ENCODE measurements at regions not wholly inside any gene's neighbourhood (a gene's known extent, or its start where the extent isn't known, plus 50 kb on each side); places are given as distances from the start of the nearest gene placed in this dataset.

DNA sequence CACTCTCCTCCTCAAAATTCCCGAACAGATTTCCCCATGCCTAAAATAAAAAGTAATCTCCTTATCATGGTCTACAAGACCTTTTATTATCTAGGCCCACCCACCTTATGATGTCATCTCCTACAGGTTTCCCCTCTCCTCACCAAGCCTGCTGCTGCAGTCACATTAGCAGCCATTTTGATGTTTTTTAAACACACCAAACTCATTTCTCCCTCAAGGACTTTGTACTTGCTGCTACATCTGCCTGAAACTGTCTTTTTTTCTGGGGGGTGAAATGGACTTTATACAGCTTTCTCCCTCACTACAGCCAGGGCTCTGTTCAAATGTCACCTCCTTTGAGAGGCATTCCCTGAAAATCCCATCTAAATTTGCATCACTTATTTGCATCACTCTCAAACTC is 90.2 kb upstream of the TAB3 start:
- H3K27ac ChIP-seq (ENCODE audit: low read length): no peak overlapping the region
- H3K27me3 ChIP-seq (ENCODE audit: low read length): peaks cover 54% of the 10 kb centered on the region
- no peaks in the 10 kb centered on the region for H3K9me2 ChIP-seq (replicated peaks; ENCODE audit: low read length)
- H3K79me2 ChIP-seq (ENCODE audit: low read length): no peaks in the 10 kb centered on the region
- no peaks in the 10 kb centered on the region for H4K20me1 ChIP-seq (ENCODE audit: low read length)
- H3K4me2 ChIP-seq (ENCODE audit: low read length): no peak overlapping the region
- TF ChIP-seq EZH2 (IDR thresholded peaks at IDR 0.05; ENCODE audit: low read length, unreplicated experiment) (no peak), EZH2phosphoT487 (IDR thresholded peaks at IDR 0.05; ENCODE audit: borderline replicate concordance, low read length) (no peak)
- TF ChIP-seq, protein P1, sequence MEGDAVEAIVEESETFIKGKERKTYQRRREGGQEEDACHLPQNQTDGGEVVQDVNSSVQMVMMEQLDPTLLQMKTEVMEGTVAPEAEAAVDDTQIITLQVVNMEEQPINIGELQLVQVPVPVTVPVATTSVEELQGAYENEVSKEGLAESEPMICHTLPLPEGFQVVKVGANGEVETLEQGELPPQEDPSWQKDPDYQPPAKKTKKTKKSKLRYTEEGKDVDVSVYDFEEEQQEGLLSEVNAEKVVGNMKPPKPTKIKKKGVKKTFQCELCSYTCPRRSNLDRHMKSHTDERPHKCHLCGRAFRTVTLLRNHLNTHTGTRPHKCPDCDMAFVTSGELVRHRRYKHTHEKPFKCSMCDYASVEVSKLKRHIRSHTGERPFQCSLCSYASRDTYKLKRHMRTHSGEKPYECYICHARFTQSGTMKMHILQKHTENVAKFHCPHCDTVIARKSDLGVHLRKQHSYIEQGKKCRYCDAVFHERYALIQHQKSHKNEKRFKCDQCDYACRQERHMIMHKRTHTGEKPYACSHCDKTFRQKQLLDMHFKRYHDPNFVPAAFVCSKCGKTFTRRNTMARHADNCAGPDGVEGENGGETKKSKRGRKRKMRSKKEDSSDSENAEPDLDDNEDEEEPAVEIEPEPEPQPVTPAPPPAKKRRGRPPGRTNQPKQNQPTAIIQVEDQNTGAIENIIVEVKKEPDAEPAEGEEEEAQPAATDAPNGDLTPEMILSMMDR (conservative IDR thresholded peaks at IDR 0.05; ENCODE audit: low read depth, low read length): no peak
- no peak overlapping the region for H3K9ac ChIP-seq (ENCODE audit: low read length)
- ATAC-seq (no peak), DNase-seq (no peak)
- no peaks in the 10 kb centered on the region for H3F3A ChIP-seq (ENCODE audit: low read length, unreplicated experiment)
- no peak overlapping the region for H2AFZ ChIP-seq (ENCODE audit: low read length)
- H3K4me3 ChIP-seq (ENCODE audit: low read length): no peak overlapping the region
- intact Hi-C loops (cut with micrococcal nuclease): loop anchor here (10.0 kb wide), 1 partner anchor 154 kb away; no protein-coding TSS in a partner anchor
- no peaks in the 10 kb centered on the region for H3K9me3 ChIP-seq (ENCODE audit: low read length)
- POLR2A ChIA-PET (ENCODE audit: unreplicated experiment): no interaction called here
- CTCF ChIA-PET: no interaction called here
- no TSS peak for BruUV-seq (replicated peaks)
- no peaks in the 10 kb centered on the region for H3K36me3 ChIP-seq (ENCODE audit: low read depth, low read length)
- H3K4me1 ChIP-seq (ENCODE audit: insufficient read depth, low read length): no peaks in the 10 kb centered on the region

DNA sequence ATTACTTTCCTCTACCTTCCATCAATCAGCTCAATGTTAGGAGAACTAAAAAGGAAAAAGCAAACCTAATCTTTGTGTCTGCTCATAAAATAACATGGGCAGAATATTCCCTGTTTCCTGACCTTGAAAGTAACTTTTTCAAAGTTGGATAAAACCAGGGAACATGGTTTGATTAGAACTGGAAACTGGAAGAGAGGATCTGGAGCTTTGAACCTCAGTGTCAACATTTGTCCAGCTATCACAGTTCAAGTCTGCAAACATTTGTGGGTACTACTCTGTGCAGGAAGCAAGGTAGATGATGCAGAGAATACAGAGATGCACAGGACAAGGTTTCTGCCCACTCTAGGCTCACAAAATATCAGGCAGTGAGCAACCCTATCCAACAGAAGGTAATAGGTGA is 86.4 kb upstream of the TAB3 start:
- no TSS peak for BruUV-seq (replicated peaks)
- H3F3A ChIP-seq (ENCODE audit: low read length, unreplicated experiment): no peaks in the 10 kb centered on the region
- intact Hi-C loops (cut with micrococcal nuclease): loop anchor here (10.0 kb wide), 1 partner anchor 151 kb away; no protein-coding TSS in a partner anchor
- no peaks in the 10 kb centered on the region for H3K9me3 ChIP-seq (ENCODE audit: low read length)
- DNase-seq: no peak
- H3K27me3 ChIP-seq (ENCODE audit: low read length): peaks cover 22% of the 10 kb centered on the region; the same call in 1 of the 2 replicates
- H3K27ac ChIP-seq (ENCODE audit: low read length): no peak overlapping the region
- TF ChIP-seq EZH2phosphoT487 (IDR thresholded peaks at IDR 0.05; ENCODE audit: borderline replicate concordance, low read length): no peak
- TF ChIP-seq, protein P1 (conservative IDR thresholded peaks at IDR 0.05; ENCODE audit: low read depth, low read length): no peak
- no peak for TF ChIP-seq EZH2 (IDR thresholded peaks at IDR 0.05; ENCODE audit: low read length, unreplicated experiment)
- no peak overlapping the region for H3K4me2 ChIP-seq (ENCODE audit: low read length)
- no peaks in the 10 kb centered on the region for H3K9me2 ChIP-seq (replicated peaks; ENCODE audit: low read length)
- no peak overlapping the region for H2AFZ ChIP-seq (ENCODE audit: low read length)
- POLR2A ChIA-PET (ENCODE audit: unreplicated experiment): no interaction called here
- H3K9ac ChIP-seq (ENCODE audit: low read length): no peak overlapping the region
- no peaks in the 10 kb centered on the region for H3K79me2 ChIP-seq (ENCODE audit: low read length)
- H3K36me3 ChIP-seq (ENCODE audit: low read depth, low read length): no peaks in the 10 kb centered on the region
- CTCF ChIA-PET: interaction anchor here (0.6 kb wide), 1 partner anchor 331 kb away, joined by 3 read pairs; no protein-coding TSS in a partner anchor
- no peak for ATAC-seq
- no peaks in the 10 kb centered on the region for H3K4me1 ChIP-seq (ENCODE audit: insufficient read depth, low read length)
- no peaks in the 10 kb centered on the region for H4K20me1 ChIP-seq (ENCODE audit: low read length)
- no peak overlapping the region for H3K4me3 ChIP-seq (ENCODE audit: low read length)

DNA sequence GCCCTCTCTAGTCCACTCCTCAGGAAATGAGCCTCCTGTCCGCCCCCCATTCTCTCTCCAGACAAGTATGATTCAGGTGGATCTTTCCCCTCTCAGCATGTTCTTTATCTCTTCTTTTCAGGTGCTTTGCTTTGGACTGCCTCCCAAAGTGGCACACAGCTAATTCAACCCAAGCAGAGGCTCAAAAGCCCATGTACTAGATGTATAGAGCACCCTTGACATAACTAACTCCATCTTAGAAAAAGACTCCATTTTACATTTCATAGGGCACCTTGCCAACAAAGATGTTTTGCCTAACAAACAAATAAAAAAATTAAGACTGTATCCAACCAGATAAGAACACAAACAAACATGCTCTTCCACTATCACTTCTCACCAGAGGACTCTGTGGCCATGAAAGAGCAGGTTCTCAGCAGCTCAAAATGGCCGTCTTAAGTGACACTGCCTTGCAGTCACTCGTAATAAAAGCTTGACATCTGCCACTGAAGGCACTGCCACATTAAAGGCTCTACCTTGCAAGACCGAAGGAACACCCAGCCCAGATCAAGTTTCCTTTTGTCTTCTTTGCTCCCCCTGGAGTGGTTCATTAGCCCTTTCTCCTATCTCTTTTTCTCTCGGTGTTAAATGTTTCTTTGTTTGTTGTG is 84.9 kb upstream of the TAB3 start:
- CTCF ChIA-PET: no interaction called here
- intact Hi-C loops (cut with micrococcal nuclease): loop anchor here (10.0 kb wide), 1 partner anchor 149 kb away; no protein-coding TSS in a partner anchor
- no peak for DNase-seq

More for the DNA sequence above, 84.9 kb upstream of the TAB3 start:
- no peaks in the 10 kb centered on the region for H3K9me2 ChIP-seq (replicated peaks; ENCODE audit: low read length)
- BruUV-seq (replicated peaks): no TSS peak
- H2AFZ ChIP-seq (ENCODE audit: low read length): no peak overlapping the region
- H3K4me2 ChIP-seq (ENCODE audit: low read length): no peak overlapping the region
- TF ChIP-seq EZH2phosphoT487 (IDR thresholded peaks at IDR 0.05; ENCODE audit: borderline replicate concordance, low read length): no peak
- TF ChIP-seq EZH2 (IDR thresholded peaks at IDR 0.05; ENCODE audit: low read length, unreplicated experiment): no peak
- TF ChIP-seq, protein P1 (conservative IDR thresholded peaks at IDR 0.05; ENCODE audit: low read depth, low read length): no peak
- H3K79me2 ChIP-seq (ENCODE audit: low read length): no peaks in the 10 kb centered on the region
- H3K27me3 ChIP-seq (ENCODE audit: low read length): peaks cover 18% of the 10 kb centered on the region; the same call in 1 of the 2 replicates
- H3K9me3 ChIP-seq (ENCODE audit: low read length): no peaks in the 10 kb centered on the region
- no peak overlapping the region for H3K9ac ChIP-seq (ENCODE audit: low read length)
- no peak overlapping the region for H3K4me3 ChIP-seq (ENCODE audit: low read length)
- H3K4me1 ChIP-seq (ENCODE audit: insufficient read depth, low read length): no peaks in the 10 kb centered on the region
- H4K20me1 ChIP-seq (ENCODE audit: low read length): no peaks in the 10 kb centered on the region
- H3F3A ChIP-seq (ENCODE audit: low read length, unreplicated experiment): no peaks in the 10 kb centered on the region
- H3K27ac ChIP-seq (ENCODE audit: low read length): no peak overlapping the region
- POLR2A ChIA-PET (ENCODE audit: unreplicated experiment): no interaction called here
- H3K36me3 ChIP-seq (ENCODE audit: low read depth, low read length): no peaks in the 10 kb centered on the region
- ATAC-seq: no peak

Data from PC-3 (cell line).